K562 (cell line): ENCODE measurements at regions not wholly inside any gene's neighbourhood (a gene's known extent, or its start where the extent isn't known, plus 50 kb on each side); places are given as distances from the start of the nearest gene placed in this dataset.

Source experiments
- ATAC-seq: fragments of 200-7000 bp; cut with Tn5 transposase; 3 replicates; pipeline ENCODE4 v1.9.1; 2020; ENCODE audit warnings: moderate library complexity
- BruUV-seq: library from RNA; stranded (reverse); fragments of 400-500 nt; replicated peaks from 2 replicates; lab custom pipeline; 2021; lab: Mats Ljungman, UMichigan
- CTCF ChIA-PET: fragments of 300-600 bp; formaldehyde crosslinking; extraction: SDS; loops from one replicate; lab custom pipeline; 2021; ENCODE audit warnings: low intra/inter-chr PET ratio; lab: Yijun Ruan, JAX
- POLR2A ChIA-PET: fragments of 300-600, 350-650 bp; sonication (Branson Sonifier 250); formaldehyde crosslinking; extraction: SDS; loops from one replicate; lab custom pipeline; 2021; ENCODE audit warnings: antibody characterized with exemption, inconsistent platforms; lab: Yijun Ruan, JAX
- DNase-seq, 4 experiments: peaks; one replicate each; pipeline versions ENCODE4 v3.0.0 to v3.0.0-alpha.2; 2011 to 2018; ENCODE audit warnings: low spot score in 3 of 4, mixed read lengths in 3 of 4; ENCODE audit errors: extremely low read depth in 1 of 4
- FAIRE-seq: peaks from 2 replicates; lab custom pipeline; 2011; peaks lifted over from hg19 to GRCh38; lab: Jason Lieb, UNC
- H2AFZ ChIP-seq: 2 replicates; pipeline ENCODE4 v1.6.0; 2011; ENCODE audit warnings: low read depth, low read length, control low read depth, inconsistent platforms
- H3K27ac ChIP-seq: fragments of 200-600 bp; 3 replicates; pipeline ENCODE4 v1.8.0; 2011; ENCODE audit warnings: low read depth, mild to moderate bottlenecking, control low read depth, inconsistent platforms, low read length, moderate library complexity, mixed read lengths; ENCODE audit errors: extremely low read depth
- H3K27me3 ChIP-seq, 2 experiments: fragments of 300-600 bp in 1 of 2; 2 replicates in 1 of 2; 3 replicates in 1 of 2; pipeline versions ENCODE4 v1.6.0 to v1.8.0; 2011; ENCODE audit warnings: inconsistent platforms in 2 of 2, low read length in 2 of 2, mild to moderate bottlenecking in 1 of 2, mixed read lengths in 1 of 2, moderate library complexity in 1 of 2; ENCODE audit not compliant: control insufficient read depth in 2 of 2, insufficient read depth in 2 of 2
- H3K36me3 ChIP-seq: fragments of 300-600 bp; 3 replicates; pipeline ENCODE4 v1.8.0; 2011; ENCODE audit warnings: mild to moderate bottlenecking, low read length, inconsistent platforms; ENCODE audit not compliant: control insufficient read depth, insufficient read depth
- H3K4me1 ChIP-seq, 2 experiments: fragments of 200-600 bp in 1 of 2; replicated peaks in 1 of 2; 2 replicates in 1 of 2; 3 replicates in 1 of 2; pipeline versions ENCODE4 v1.5.1 to v1.8.0; 2011; ENCODE audit warnings: inconsistent platforms in 2 of 2, low read length in 2 of 2, mild to moderate bottlenecking in 1 of 2, mixed read lengths in 1 of 2, moderate library complexity in 1 of 2; ENCODE audit not compliant: control insufficient read depth in 2 of 2, insufficient read depth in 2 of 2
- H3K4me2 ChIP-seq: 2 replicates; pipeline ENCODE4 v1.6.1; 2011; ENCODE audit warnings: low read length, control low read depth, inconsistent platforms, mixed read lengths; ENCODE audit not compliant: insufficient read depth
- H3K4me3 ChIP-seq: fragments of 200-600 bp; sonication (generic), shearing (Covaris generic); 2 replicates; pipeline ENCODE4 v1.5.1; 2016; ENCODE audit warnings: control low read depth, inconsistent platforms
- H3K79me2 ChIP-seq: fragments of 200-600 bp; 3 replicates; pipeline ENCODE4 v1.8.0; 2011; ENCODE audit warnings: low read length, inconsistent platforms; ENCODE audit not compliant: control insufficient read depth, insufficient read depth
- H3K9ac ChIP-seq, 2 experiments: 2 replicates each; pipeline versions ENCODE4 v1.6.0 to v1.6.1; 2011; ENCODE audit warnings: low read depth in 2 of 2, low read length in 2 of 2, control low read depth in 1 of 2, inconsistent platforms in 1 of 2, mild to moderate bottlenecking in 1 of 2, mixed read lengths in 1 of 2; ENCODE audit not compliant: insufficient read depth in 1 of 2
- H3K9me1 ChIP-seq: one replicate; pipeline ENCODE4 v1.6.0; 2011; ENCODE audit warnings: inconsistent platforms, mild to moderate bottlenecking, low read length, moderate library complexity; ENCODE audit not compliant: control insufficient read depth, insufficient read depth
- H3K9me3 ChIP-seq: replicated peaks from 2 replicates; pipeline ENCODE4 v1.5.1; 2011; ENCODE audit warnings: low read depth, low read length, inconsistent platforms; ENCODE audit not compliant: control insufficient read depth, insufficient read depth
- H4K20me1 ChIP-seq: replicated peaks from 2 replicates; pipeline ENCODE4 v1.6.1; 2011; ENCODE audit warnings: low read length, inconsistent platforms, mixed read lengths; ENCODE audit not compliant: control insufficient read depth, insufficient read depth
- CUX1 ChIP-seq: fragments of 200-800 bp; sonication (Bioruptor generic); IDR thresholded peaks from 2 replicates; pipeline ENCODE4 v1.6.1; 2016; ENCODE audit warnings: missing genetic modification characterization, missing compliant biosample characterization
- SIN3A ChIP-seq, 2 experiments: fragments of 150-350 bp in 1 of 2; IDR thresholded peaks; 2 replicates each; pipeline ENCODE4 v1.6.1; 2011 to 2016; ENCODE audit warnings: borderline replicate concordance in 2 of 2, low read depth in 2 of 2, low read length in 2 of 2, mild to moderate bottlenecking in 2 of 2, moderate library complexity in 2 of 2; ENCODE audit not compliant: control insufficient read depth in 1 of 2
- TSHZ1 ChIP-seq: fragments of 250-450 bp; sonication (Bioruptor Pico); IDR thresholded peaks from 2 replicates; pipeline ENCODE4 v1.4.0; 2020; ENCODE audit warnings: mild to moderate bottlenecking, moderate library complexity
- VEZF1 ChIP-seq: fragments of 200-800 bp; sonication (Bioruptor generic); IDR thresholded peaks from 2 replicates; pipeline ENCODE4 v1.6.1; 2017; ENCODE audit warnings: missing genetic modification characterization, missing compliant biosample characterization
- ZBTB1 ChIP-seq: sonication (generic); formaldehyde crosslinking; IDR thresholded peaks from 2 replicates; pipeline ENCODE4 v1.8.1; 2023; ENCODE audit warnings: missing genetic modification reagents, low read depth, mild to moderate bottlenecking, borderline replicate concordance
- ZBTB17 ChIP-seq: fragments of 450-650 bp; formaldehyde crosslinking; IDR thresholded peaks from 2 replicates; pipeline ENCODE4 v1.4.0; 2020; ENCODE audit warnings: mild to moderate bottlenecking
- ZNF12 ChIP-seq: sonication (generic); formaldehyde crosslinking; IDR thresholded peaks from 2 replicates; pipeline ENCODE4 v1.4.0; 2020; ENCODE audit warnings: mild to moderate bottlenecking, missing genetic modification reagents
- WGBS: fragments of 100-300 bp; shearing (Covaris generic); methylation state at CpG from one replicate; pipeline ENCODE4 v1.1.6; 2016; ENCODE audit warnings: low coverage, mixed read lengths; ENCODE audit not compliant: insufficient coverage; ENCODE audit errors: missing lambda C conversion rate; 5-methylcytosine and 5-hydroxymethylcytosine counted together
- in situ Hi-C: fragments of 300-500 bp; cut with MboI; formaldehyde crosslinking; loops from 4 replicates; pipeline ENCODE4 v1.15.0; 2018; ENCODE audit warnings: inconsistent platforms, mixed read lengths
- intact Hi-C: fragments of 100-400 bp; cut with micrococcal nuclease; formaldehyde crosslinking; loops from 2 replicates; pipeline ENCODE4 v1.14.2; 2022

- Histone ChIP-seq H3K27ac (no peak overlapping the region), H4K20me1 (no peaks in the 10 kb centered on the region), H3K36me3 (no peaks in the 10 kb centered on the region), H3K4me3 (no peak overlapping the region), H3K4me2 (no peak overlapping the region), H3K4me1 (no peaks in the 10 kb centered on the region), H3K27me3 (peaks cover 0 to 3% of the 10 kb centered on the region in 2 experiments; a peak in 2 of 5 replicates), H3K9me3 (no peaks in the 10 kb centered on the region), H2AFZ (no peak overlapping the region), H3K9me1 (no peaks in the 10 kb centered on the region), H3K9ac (no peak overlapping the region), H3K79me2 (no peaks in the 10 kb centered on the region)
- BruUV-seq: no TSS peak
- 4% methylated on average over 5 of the region's 5 CpGs for WGBS
- TF ChIP-seq TSHZ1 (CRISPR knock-in tag) (no peak), SIN3A (IDR thresholded peaks at IDR 0.05; ENCODE audit: borderline replicate concordance in 2 of 2, control insufficient read depth in 1 of 2, low read depth in 2 of 2, low read length in 2 of 2) (no peak), CUX1 (CRISPR knock-in tag) (no peak), VEZF1 (CRISPR knock-in tag) (no peak), ZNF12 (CRISPR knock-in tag) (no peak), ZBTB17 (CRISPR knock-in tag) (no peak), ZBTB1 (CRISPR knock-in tag) (no peak)
- no peak for DNase-seq
- ChIA-PET CTCF (no interaction called here), POLR2A (interaction anchor here (0.8 kb wide), 1 partner anchor 51 kb away, joined by 3 read pairs; no protein-coding TSS in a partner anchor)
- in situ Hi-C loops: no loop called here
- FAIRE-seq: no peak
- ATAC-seq: no peak
- intact Hi-C loops: no loop called here
These were observed 129.7 kb downstream of the SNX19 start for GRCh38 chr11:130786586-130786985.
